GM10248 (cell line): ENCODE measurements at regions not wholly inside any gene's neighbourhood (a gene's known extent, or its start where the extent isn't known, plus 50 kb on each side); places are given as distances from the start of the nearest gene placed in this dataset.
"Not testable (repeated sequence)": the region's sequence is repeated elsewhere in the genome, so short reads cannot be mapped to it uniquely, and the experiment has no call there.

Experiments
- CTCF ChIA-PET: fragments of 300-600 bp; sonication (Branson Sonifier 250); formaldehyde crosslinking; extraction: SDS; loops from one replicate; lab custom pipeline; 2021; ENCODE audit warnings: antibody characterized with exemption; lab: Yijun Ruan, JAX
- POLR2A ChIA-PET: fragments of 350-650 bp; sonication (Branson Sonifier 250); formaldehyde crosslinking; extraction: SDS; loops from one replicate; lab custom pipeline; 2020; ENCODE audit warnings: antibody characterized with exemption; lab: Yijun Ruan, JAX
- DNase-seq: peaks from one replicate; pipeline ENCODE4 v3.0.0; 2012; ENCODE audit errors: extremely low spot score
- TF ChIP-seq, protein P1 (sequence below): IDR thresholded peaks from 2 replicates; pipeline ENCODE4 v1.5.1; 2012; ENCODE audit warnings: mild to moderate bottlenecking, low read depth; ENCODE audit errors: extremely low read depth, missing control alignments, control extremely low read depth

DNA sequence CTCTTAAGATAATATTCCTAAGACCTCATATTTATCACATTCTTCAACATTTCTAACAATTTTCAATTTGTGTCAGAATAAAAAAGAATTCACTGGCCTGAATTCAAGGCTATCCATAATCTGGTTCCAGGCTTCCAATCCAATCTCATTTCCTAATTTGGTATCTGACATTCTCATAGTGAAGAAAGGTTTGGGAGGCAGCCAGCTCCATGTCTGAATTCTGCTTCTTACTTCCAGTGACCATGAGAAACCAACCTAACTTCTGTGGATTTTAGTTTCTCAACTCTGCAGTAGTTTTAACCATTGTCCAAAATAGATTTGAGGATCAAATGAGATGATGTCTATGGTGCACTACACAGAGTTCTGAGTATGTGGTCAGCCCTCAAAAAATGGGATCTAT is 439.1 kb upstream of the GCFC2 start:
- ChIA-PET POLR2A (no interaction called here), CTCF (no interaction called here)
- TF ChIP-seq, protein P1, sequence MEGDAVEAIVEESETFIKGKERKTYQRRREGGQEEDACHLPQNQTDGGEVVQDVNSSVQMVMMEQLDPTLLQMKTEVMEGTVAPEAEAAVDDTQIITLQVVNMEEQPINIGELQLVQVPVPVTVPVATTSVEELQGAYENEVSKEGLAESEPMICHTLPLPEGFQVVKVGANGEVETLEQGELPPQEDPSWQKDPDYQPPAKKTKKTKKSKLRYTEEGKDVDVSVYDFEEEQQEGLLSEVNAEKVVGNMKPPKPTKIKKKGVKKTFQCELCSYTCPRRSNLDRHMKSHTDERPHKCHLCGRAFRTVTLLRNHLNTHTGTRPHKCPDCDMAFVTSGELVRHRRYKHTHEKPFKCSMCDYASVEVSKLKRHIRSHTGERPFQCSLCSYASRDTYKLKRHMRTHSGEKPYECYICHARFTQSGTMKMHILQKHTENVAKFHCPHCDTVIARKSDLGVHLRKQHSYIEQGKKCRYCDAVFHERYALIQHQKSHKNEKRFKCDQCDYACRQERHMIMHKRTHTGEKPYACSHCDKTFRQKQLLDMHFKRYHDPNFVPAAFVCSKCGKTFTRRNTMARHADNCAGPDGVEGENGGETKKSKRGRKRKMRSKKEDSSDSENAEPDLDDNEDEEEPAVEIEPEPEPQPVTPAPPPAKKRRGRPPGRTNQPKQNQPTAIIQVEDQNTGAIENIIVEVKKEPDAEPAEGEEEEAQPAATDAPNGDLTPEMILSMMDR: no peak
- no peak for DNase-seq

- POLR2A ChIA-PET, DNase-seq, CTCF ChIA-PET: not testable (repeated sequence)
Measured at GRCh38 chr2:76139303-76139702, 428.6 kb upstream of the GCFC2 start.

DNA sequence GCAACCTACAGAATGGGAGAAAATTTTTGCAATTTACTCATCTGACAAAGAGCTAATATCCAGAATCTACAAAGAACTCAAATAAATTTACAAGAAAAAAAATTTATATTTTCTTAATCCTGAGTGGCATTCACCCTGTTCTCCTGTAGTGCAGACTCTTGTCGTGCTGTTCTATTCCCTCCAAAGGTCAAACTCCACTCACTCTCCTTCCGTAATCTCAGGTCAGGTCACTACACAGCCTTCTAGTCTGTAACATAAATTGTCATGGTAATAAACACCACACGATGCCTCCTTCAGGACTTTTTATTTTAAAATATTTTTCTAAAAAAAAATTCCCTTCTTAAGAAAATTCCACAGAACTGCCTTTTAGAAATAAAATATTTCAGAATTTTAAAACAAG is 417.9 kb upstream of the GCFC2 start:
- TF ChIP-seq, protein P1: no peak
- ChIA-PET CTCF (interaction anchor here (0.7 kb wide), 1 partner anchor 16 kb away, joined by 3 read pairs; no protein-coding TSS in a partner anchor), POLR2A (no interaction called here)
- no peak for DNase-seq

GRCh38 chr2:76120176-76120575 is 409.5 kb upstream of the GCFC2 start:
- no peak for DNase-seq
- ChIA-PET CTCF (no interaction called here), POLR2A (no interaction called here)
- TF ChIP-seq, protein P1: no peak

DNA sequence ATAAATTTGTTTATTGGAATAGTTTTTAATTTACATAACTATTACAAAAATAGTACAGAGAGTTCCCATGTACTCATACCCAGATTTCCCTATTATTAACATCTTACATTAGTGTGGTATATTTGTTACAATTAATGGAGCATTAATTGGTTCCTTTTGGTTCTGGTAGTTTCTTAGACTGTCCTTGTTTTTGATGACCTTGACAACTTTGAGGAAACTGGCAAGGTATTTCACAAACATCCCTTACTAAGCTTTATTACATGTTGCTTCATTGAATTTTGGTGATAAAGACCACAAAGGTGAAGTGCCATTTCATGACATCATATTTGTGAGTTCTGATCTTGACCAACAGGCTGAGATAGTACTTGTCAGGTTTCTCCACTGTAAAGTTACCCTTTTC is 379.0 kb upstream of the GCFC2 start:
- ChIA-PET POLR2A (no interaction called here), CTCF (no interaction called here)
- TF ChIP-seq, protein P1: no peak
- DNase-seq: no peak

DNA sequence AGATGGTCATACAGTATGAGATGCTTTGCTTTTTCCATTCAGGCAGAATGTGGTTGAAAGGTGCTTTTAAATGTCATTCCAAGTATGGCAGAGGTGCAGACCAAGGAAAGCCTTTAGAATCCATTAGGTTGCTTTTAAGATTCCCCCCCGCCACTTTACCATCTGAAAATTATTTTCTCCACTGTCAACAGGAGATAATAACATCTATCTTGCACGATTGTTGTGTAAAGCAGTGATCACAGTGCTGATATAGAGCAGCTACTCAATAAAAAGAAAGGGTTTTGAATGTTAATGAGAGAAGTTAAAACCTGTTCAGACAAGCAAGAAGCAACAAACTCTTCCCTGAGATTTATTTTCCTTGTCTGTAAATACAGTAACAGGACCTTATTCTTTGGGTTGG is 372.5 kb upstream of the GCFC2 start:
- ChIA-PET POLR2A (no interaction called here), CTCF (no interaction called here)
- DNase-seq: no peak
- TF ChIP-seq, protein P1: no peak

DNA sequence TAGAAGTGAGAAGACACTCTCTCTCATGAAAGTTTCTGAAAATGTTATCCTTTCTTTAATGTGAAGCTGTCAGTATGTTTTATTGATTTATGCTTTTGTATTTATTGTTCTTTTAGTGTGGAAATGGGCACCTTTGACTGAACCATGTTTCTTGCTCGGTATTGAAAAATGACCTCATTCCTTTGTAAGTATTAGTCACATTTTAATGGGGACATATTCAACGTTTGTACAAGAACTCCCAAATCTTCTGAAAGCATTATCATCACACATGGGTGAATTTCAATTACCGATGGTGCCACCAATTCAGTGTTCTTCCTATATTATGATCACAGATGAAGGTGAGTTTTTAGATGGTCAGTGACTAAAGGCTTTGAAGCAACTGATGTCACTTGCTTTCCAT is 371.8 kb upstream of the GCFC2 start:
- ChIA-PET POLR2A (no interaction called here), CTCF (no interaction called here)
- TF ChIP-seq, protein P1: no peak
- no peak for DNase-seq
